GM18858 (cell line): ENCODE measurements at regions not wholly inside any gene's neighbourhood (a gene's known extent, or its start where the extent isn't known, plus 50 kb on each side); places are given as distances from the start of the nearest gene placed in this dataset.

Source experiments
- ATAC-seq: cut with Tn5 transposase; IDR thresholded peaks from one replicate; pipeline ENCODE4 v1.9.1; 2021; ENCODE audit not compliant: unreplicated experiment

- no peak for ATAC-seq
These were observed 59.9 kb downstream of the HTR1B start for GRCh38 chr6:77403424-77403823.

- ATAC-seq: no peak
These were observed 62.1 kb downstream of the HTR1B start for GRCh38 chr6:77401231-77401630.

GRCh38 chr6:77397561-77397960 is 65.7 kb downstream of the HTR1B start:
- ATAC-seq: no peak

- no peak for ATAC-seq
These were observed 73.9 kb downstream of the HTR1B start for GRCh38 chr6:77389402-77389801.

- no peak for ATAC-seq
These were observed 80.3 kb downstream of the HTR1B start for GRCh38 chr6:77383026-77383425.

GRCh38 chr6:77373955-77374354 is 89.3 kb downstream of the HTR1B start:
- ATAC-seq: no peak

- no peak for ATAC-seq
These were observed 91.5 kb downstream of the HTR1B start for GRCh38 chr6:77371748-77372147.

GRCh38 chr6:77368660-77369313 is 94.5 kb downstream of the HTR1B start:
- no peak for ATAC-seq

GRCh38 chr6:77366798-77367197 is 96.5 kb downstream of the HTR1B start:
- ATAC-seq: no peak

GRCh38 chr6:77363702-77364101 is 99.6 kb downstream of the HTR1B start:
- ATAC-seq: no peak

GRCh38 chr6:77362055-77362454 is 101.2 kb downstream of the HTR1B start:
- ATAC-seq: no peak

- no peak for ATAC-seq
These were observed 102.3 kb downstream of the HTR1B start for GRCh38 chr6:77361018-77361417.

- ATAC-seq: no peak
These were observed 106.5 kb downstream of the HTR1B start for GRCh38 chr6:77356821-77357220.

GRCh38 chr6:77354581-77354980 is 108.7 kb downstream of the HTR1B start:
- no peak for ATAC-seq

GRCh38 chr6:77353129-77353528 is 110.2 kb downstream of the HTR1B start:
- ATAC-seq: no peak

GRCh38 chr6:77341058-77341986 is 122.0 kb downstream of the HTR1B start:
- no peak for ATAC-seq

GRCh38 chr6:77340331-77340730 is 123.0 kb downstream of the HTR1B start:
- ATAC-seq: no peak

GRCh38 chr6:77339926-77340325 is 123.4 kb downstream of the HTR1B start:
- ATAC-seq: no peak

- ATAC-seq: no peak
These were observed 125.9 kb downstream of the HTR1B start for GRCh38 chr6:77337392-77337791.

- no peak for ATAC-seq
These were observed 129.2 kb downstream of the HTR1B start for GRCh38 chr6:77334093-77334492.

- ATAC-seq: no peak
These were observed 130.2 kb downstream of the HTR1B start for GRCh38 chr6:77332915-77333623.

- no peak for ATAC-seq
These were observed 136.6 kb downstream of the HTR1B start for GRCh38 chr6:77326711-77327110.
